Memory B cell (primary cell): ENCODE measurements at regions not wholly inside any gene's neighbourhood (a gene's known extent, or its start where the extent isn't known, plus 50 kb on each side); places are given as distances from the start of the nearest gene placed in this dataset.
A peak's percentile ranks its signal among the peaks of the same experiment; 100 is the strongest.
"Not testable (repeated sequence)": the region's sequence is repeated elsewhere in the genome, so short reads cannot be mapped to it uniquely, and the experiment has no call there.

Source experiments
- ATAC-seq: fragments of 150-1000 bp; cut with Tn5 transposase; 2 replicates; pipeline ENCODE4 v1.10.0; 2021; ENCODE audit warnings: low read depth, mild to moderate bottlenecking, moderate library complexity
- DNase-seq, 2 donors: peaks; one replicate each; pipeline ENCODE4 v3.0.0; 2022; ENCODE audit warnings: low spot score in 2 of 2
- H3K27ac Mint-ChIP-seq: one replicate; pipeline ENCODE4 v1.8.0; 2022; ENCODE audit warnings: mild to moderate bottlenecking, moderate library complexity, mixed read lengths
- H3K27me3 Mint-ChIP-seq: one replicate; pipeline ENCODE4 v1.8.0; 2022; ENCODE audit warnings: mixed read lengths
- H3K36me3 Mint-ChIP-seq: one replicate; pipeline ENCODE4 v1.8.0; 2022; ENCODE audit warnings: mild to moderate bottlenecking, mixed read lengths
- H3K4me1 Mint-ChIP-seq: one replicate; pipeline ENCODE4 v1.8.0; 2022; ENCODE audit warnings: mixed read lengths
- H3K4me3 Mint-ChIP-seq: one replicate; pipeline ENCODE4 v1.8.0; 2022; ENCODE audit warnings: mild to moderate bottlenecking, moderate library complexity, mixed read lengths
- H3K9me3 Mint-ChIP-seq: one replicate; pipeline ENCODE4 v1.8.0; 2022; ENCODE audit warnings: mixed read lengths

GRCh38 chr1:211890091-211890995 is 59.8 kb upstream of the LPGAT1 start:
- not testable (repeated sequence) for H3K4me3 Mint-ChIP-seq, DNase-seq, ATAC-seq, H3K27me3 Mint-ChIP-seq, H3K36me3 Mint-ChIP-seq, H3K9me3 Mint-ChIP-seq, H3K27ac Mint-ChIP-seq
- H3K4me1 Mint-ChIP-seq: peaks cover 11% of the 10 kb centered on the region

DNA sequence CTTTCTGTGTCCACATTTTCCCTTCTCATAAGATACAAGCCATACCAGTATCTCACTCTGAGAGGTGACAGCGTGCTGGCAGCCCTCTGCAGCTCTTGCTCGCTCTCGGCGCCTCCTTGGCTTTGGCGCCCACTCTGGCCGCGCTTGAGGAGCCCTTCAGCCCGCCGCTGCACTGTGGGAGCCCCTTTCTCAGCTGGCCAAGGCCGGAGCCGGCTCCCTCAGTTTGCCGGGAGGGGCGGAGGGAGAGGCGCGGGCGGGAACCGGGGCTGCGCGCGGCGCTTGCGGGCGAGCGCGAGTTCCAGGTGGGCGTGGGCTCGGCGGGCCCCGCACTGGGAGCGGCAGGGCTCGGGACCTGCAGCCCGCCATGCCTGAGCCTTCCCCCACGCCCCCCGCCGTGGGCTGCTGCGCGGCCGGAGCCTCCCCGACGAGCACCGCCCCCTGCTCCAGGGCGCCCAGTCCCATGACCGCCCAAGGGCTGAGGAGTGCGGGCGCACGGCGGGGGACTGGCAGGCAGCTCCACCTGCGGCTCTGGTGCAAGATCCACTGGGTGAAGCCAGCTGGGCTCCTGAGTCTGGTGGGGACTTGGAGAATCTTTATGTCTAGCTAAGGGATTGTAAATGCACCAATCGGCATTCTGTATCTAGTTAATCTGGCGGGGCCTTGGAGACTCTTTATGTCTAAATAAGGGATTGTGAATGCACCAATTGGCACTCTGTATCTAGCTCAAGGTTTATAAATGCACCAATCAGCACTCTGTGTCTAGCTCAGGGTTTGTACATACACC is 58.9 kb upstream of the LPGAT1 start:
- not testable (repeated sequence) for ATAC-seq, H3K27ac Mint-ChIP-seq, H3K4me3 Mint-ChIP-seq, H3K36me3 Mint-ChIP-seq, DNase-seq, H3K9me3 Mint-ChIP-seq, H3K27me3 Mint-ChIP-seq
- H3K4me1 Mint-ChIP-seq: peaks cover 11% of the 10 kb centered on the region

DNA sequence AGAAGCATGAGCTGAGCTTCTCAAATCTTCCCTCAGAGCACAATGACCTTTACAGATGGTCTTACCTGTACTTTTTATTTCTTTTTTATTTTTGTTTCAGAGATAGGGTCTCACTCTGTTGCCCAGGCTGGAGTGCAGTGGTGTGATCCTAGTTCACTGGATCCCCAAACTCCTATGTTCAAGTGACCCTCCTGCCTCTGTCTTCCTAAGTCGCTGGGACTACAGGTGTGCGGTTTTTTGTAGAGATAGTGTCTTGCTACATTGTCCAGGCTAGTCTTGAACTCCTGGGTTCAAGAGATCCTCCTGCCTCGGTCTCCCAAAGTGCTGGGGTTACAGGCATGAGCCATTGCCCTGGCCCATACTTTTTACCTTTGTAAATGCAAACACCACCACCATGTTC is 56.0 kb upstream of the LPGAT1 start:
- Mint-ChIP-seq H3K27me3 (peaks cover 7% of the 10 kb centered on the region), H3K9me3 (peaks cover 2% of the 10 kb centered on the region), H3K27ac (no peak overlapping the region), H3K36me3 (peaks cover under 1% of the 10 kb centered on the region), H3K4me3 (no peak overlapping the region), H3K4me1 (peaks cover 14% of the 10 kb centered on the region)
- ATAC-seq (no peak), DNase-seq (no peak)

GRCh38 chr1:211885747-211886522 is 55.4 kb upstream of the LPGAT1 start:
- Mint-ChIP-seq H3K27ac (no peak overlapping the region), H3K4me3 (no peak overlapping the region)

GRCh38 chr1:211882381-211883004 is 51.9 kb upstream of the LPGAT1 start:
- Mint-ChIP-seq H3K27me3 (peaks cover under 1% of the 10 kb centered on the region), H3K4me1 (peaks cover 8% of the 10 kb centered on the region), H3K27ac (no peak overlapping the region), H3K36me3 (peaks cover 2% of the 10 kb centered on the region), H3K9me3 (peaks cover 4% of the 10 kb centered on the region), H3K4me3 (no peak overlapping the region)
- ATAC-seq (no peak), DNase-seq (no peak)

More at GRCh38 chr1:211885747-211886522, 55.4 kb upstream of the LPGAT1 start:
- Mint-ChIP-seq H3K36me3 (peaks cover 2% of the 10 kb centered on the region), H3K4me1 (peaks cover 14% of the 10 kb centered on the region), H3K27me3 (peaks cover 7% of the 10 kb centered on the region), H3K9me3 (peaks cover 4% of the 10 kb centered on the region)
- DNase-seq: peak in 1 of 2 donors; percentile 9
- peak; percentile 42 for ATAC-seq
